Activated naive CD4-positive, alpha-beta T cell treated with anti-CD3 and anti-CD28 coated beads, Interleukin-2, amount 50 U/mL, for 24 hours (primary cell): ENCODE measurements at regions not wholly inside any gene's neighbourhood (a gene's known extent, or its start where the extent isn't known, plus 50 kb on each side); places are given as distances from the start of the nearest gene placed in this dataset.

Experiments
- H3K27ac Mint-ChIP-seq: one replicate; pipeline ENCODE4 v1.8.0; 2021; ENCODE audit warnings: mild to moderate bottlenecking, mixed read lengths
- H3K27me3 Mint-ChIP-seq: one replicate; pipeline ENCODE4 v1.8.0; 2021; ENCODE audit warnings: mixed read lengths
- H3K36me3 Mint-ChIP-seq: one replicate; pipeline ENCODE4 v1.8.0; 2021; ENCODE audit warnings: mixed read lengths
- H3K4me1 Mint-ChIP-seq: one replicate; pipeline ENCODE4 v1.8.0; 2021; ENCODE audit warnings: mixed read lengths
- H3K4me3 Mint-ChIP-seq: one replicate; pipeline ENCODE4 v1.8.0; 2021; ENCODE audit warnings: mild to moderate bottlenecking, mixed read lengths
- H3K9me3 Mint-ChIP-seq: one replicate; pipeline ENCODE4 v1.8.0; 2021; ENCODE audit warnings: mixed read lengths

- Mint-ChIP-seq H3K27me3 (no peaks in the 10 kb centered on the region), H3K4me3 (no peak overlapping the region), H3K4me1 (peaks cover 47% of the 10 kb centered on the region), H3K27ac (no peak overlapping the region), H3K9me3 (no peaks in the 10 kb centered on the region), H3K36me3 (no peaks in the 10 kb centered on the region)
These were observed 528.6 kb downstream of the PTPRC start for GRCh38 chr1:199167460-199167859.

DNA sequence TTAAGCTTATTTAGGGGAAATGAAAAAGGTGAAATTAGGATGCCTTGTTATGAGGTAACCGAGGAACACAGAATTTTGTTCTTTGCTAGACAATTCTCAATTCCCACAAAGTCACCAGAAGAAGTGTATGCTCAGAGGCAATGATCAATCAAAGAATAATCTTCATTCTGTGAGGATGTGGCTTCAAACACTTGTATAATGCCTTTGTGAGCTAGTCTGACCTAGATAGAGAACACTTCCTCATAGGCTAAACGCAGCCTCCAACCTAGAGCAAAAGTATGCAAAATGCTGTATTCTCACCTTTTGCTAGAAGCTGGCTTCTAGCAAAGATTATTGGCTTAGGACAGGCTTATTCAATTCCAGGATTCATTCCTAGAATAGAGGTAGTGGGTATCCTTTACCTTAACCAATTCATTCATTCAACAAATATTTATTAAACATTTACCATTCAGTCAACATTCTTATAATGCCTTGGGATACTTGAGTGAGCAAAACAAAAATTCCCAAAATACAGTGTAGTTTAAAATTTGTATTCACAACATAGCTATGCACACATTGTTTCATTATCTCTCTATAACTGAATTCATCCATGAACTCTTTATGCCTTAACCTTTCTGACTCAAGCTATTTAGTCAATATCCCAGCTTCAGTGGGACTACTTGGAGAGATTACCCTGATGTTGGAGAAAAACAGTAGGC lies 530.2 kb downstream of the PTPRC start:
- no peak overlapping the region for H3K4me3 Mint-ChIP-seq
- no peaks in the 10 kb centered on the region for H3K9me3 Mint-ChIP-seq
- H3K27me3 Mint-ChIP-seq: no peaks in the 10 kb centered on the region
- H3K36me3 Mint-ChIP-seq: no peaks in the 10 kb centered on the region
- no peak overlapping the region for H3K27ac Mint-ChIP-seq
- H3K4me1 Mint-ChIP-seq: peaks cover 52% of the 10 kb centered on the region

DNA sequence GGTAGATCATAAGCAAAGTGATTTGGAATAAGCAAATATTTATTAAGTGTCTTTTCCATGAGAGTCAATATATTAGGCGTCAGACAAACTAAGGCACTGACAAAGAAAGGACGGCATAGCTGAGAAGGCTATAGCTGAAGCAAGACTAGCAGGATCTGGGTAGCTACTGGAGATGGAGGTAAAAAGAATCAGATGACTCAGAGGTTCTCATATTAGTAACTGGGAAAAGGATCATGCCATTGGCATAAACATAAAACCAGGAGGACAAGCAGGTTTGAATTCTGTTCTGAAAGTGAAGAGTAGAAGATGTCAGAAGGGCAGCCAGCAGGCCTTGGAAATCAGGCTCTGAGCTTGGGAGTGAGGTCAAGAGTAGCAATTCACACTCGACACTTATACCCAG lies 531.9 kb downstream of the PTPRC start:
- no peaks in the 10 kb centered on the region for H3K36me3 Mint-ChIP-seq
- H3K9me3 Mint-ChIP-seq: no peaks in the 10 kb centered on the region
- H3K27ac Mint-ChIP-seq: no peak overlapping the region
- H3K27me3 Mint-ChIP-seq: no peaks in the 10 kb centered on the region
- no peak overlapping the region for H3K4me3 Mint-ChIP-seq
- H3K4me1 Mint-ChIP-seq: peaks cover 60% of the 10 kb centered on the region

- no peaks in the 10 kb centered on the region for H3K9me3 Mint-ChIP-seq
- H3K27me3 Mint-ChIP-seq: no peaks in the 10 kb centered on the region
- H3K36me3 Mint-ChIP-seq: no peaks in the 10 kb centered on the region
- peaks cover 60% of the 10 kb centered on the region for H3K4me1 Mint-ChIP-seq
- H3K27ac Mint-ChIP-seq: peak overlapping the region; percentile 76
- H3K4me3 Mint-ChIP-seq: no peak overlapping the region
These were observed 533.6 kb downstream of the PTPRC start for GRCh38 chr1:199172171-199173124.

GRCh38 chr1:199173356-199173755 lies 534.5 kb downstream of the PTPRC start:
- Mint-ChIP-seq H3K4me1 (peaks cover 64% of the 10 kb centered on the region), H3K4me3 (peak overlapping the region; percentile 9), H3K9me3 (no peaks in the 10 kb centered on the region), H3K27me3 (no peaks in the 10 kb centered on the region), H3K36me3 (no peaks in the 10 kb centered on the region), H3K27ac (peak overlapping the region; percentile 42)

- peaks cover 1% of the 10 kb centered on the region for H3K27me3 Mint-ChIP-seq
- H3K4me1 Mint-ChIP-seq: peaks cover 54% of the 10 kb centered on the region
- no peaks in the 10 kb centered on the region for H3K9me3 Mint-ChIP-seq
- no peak overlapping the region for H3K27ac Mint-ChIP-seq
- no peaks in the 10 kb centered on the region for H3K36me3 Mint-ChIP-seq
- no peak overlapping the region for H3K4me3 Mint-ChIP-seq
These were observed 535.5 kb downstream of the PTPRC start for GRCh38 chr1:199174336-199174735.

GRCh38 chr1:199176713-199177112 lies 537.9 kb downstream of the PTPRC start:
- Mint-ChIP-seq H3K4me1 (peaks cover 40% of the 10 kb centered on the region), H3K9me3 (no peaks in the 10 kb centered on the region), H3K27me3 (peaks cover 1% of the 10 kb centered on the region), H3K36me3 (no peaks in the 10 kb centered on the region), H3K4me3 (no peak overlapping the region), H3K27ac (no peak overlapping the region)

DNA sequence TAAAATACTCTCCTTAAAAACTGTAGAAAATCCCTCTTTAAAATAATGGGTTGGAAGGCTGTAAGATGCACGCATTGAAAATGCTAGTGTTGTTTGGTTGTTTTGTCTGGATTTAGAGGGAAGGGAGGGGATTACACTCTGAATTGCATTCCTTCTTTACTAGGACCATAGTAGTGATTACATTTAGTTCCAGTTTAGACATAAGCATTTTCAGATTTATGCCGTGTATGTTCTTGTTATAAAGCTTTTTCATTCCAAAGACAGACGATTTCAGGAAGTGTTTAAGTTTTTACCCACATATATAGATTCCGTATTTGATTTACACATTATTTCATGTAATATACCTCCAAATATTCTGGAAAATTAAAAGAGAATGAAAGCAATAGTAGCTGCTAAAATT lies 538.4 kb downstream of the PTPRC start:
- Mint-ChIP-seq H3K4me1 (peaks cover 36% of the 10 kb centered on the region), H3K4me3 (no peak overlapping the region), H3K27me3 (peaks cover 1% of the 10 kb centered on the region), H3K27ac (no peak overlapping the region), H3K9me3 (no peaks in the 10 kb centered on the region), H3K36me3 (no peaks in the 10 kb centered on the region)

DNA sequence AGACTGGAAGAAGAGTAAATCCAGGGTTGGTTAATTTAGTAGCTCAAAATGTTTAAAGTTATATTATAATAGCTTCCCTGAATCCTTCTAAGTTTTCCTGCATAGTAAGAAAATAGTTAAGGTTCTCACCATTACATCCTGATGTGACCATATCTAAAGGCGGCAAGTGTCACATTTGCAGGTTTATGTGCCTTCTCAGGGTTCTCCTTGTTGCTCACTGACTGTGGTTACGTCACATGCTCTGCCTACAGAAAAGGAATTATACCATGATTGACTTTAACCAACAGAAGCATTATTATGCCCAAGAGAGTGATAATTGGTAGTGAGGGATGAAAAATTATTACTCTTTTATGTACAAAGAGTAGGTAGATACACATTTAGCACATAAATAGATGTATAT lies 539.8 kb downstream of the PTPRC start:
- peaks cover 1% of the 10 kb centered on the region for H3K27me3 Mint-ChIP-seq
- H3K9me3 Mint-ChIP-seq: no peaks in the 10 kb centered on the region
- H3K4me3 Mint-ChIP-seq: no peak overlapping the region
- no peaks in the 10 kb centered on the region for H3K36me3 Mint-ChIP-seq
- peaks cover 24% of the 10 kb centered on the region for H3K4me1 Mint-ChIP-seq
- H3K27ac Mint-ChIP-seq: no peak overlapping the region

GRCh38 chr1:199182186-199182843 lies 543.5 kb downstream of the PTPRC start:
- Mint-ChIP-seq H3K4me1 (peaks cover 9% of the 10 kb centered on the region), H3K36me3 (no peaks in the 10 kb centered on the region), H3K9me3 (no peaks in the 10 kb centered on the region), H3K27ac (no peak overlapping the region), H3K4me3 (no peak overlapping the region), H3K27me3 (peaks cover 1% of the 10 kb centered on the region)

- Mint-ChIP-seq H3K4me1 (peaks cover 4% of the 10 kb centered on the region), H3K36me3 (no peaks in the 10 kb centered on the region), H3K9me3 (no peaks in the 10 kb centered on the region), H3K27ac (no peak overlapping the region), H3K27me3 (peaks cover under 1% of the 10 kb centered on the region), H3K4me3 (no peak overlapping the region)
These were observed 545.3 kb downstream of the PTPRC start for GRCh38 chr1:199184180-199184579.

- Mint-ChIP-seq H3K4me3 (no peak overlapping the region), H3K27ac (peak overlapping the region; percentile 11), H3K27me3 (no peaks in the 10 kb centered on the region), H3K9me3 (no peaks in the 10 kb centered on the region), H3K4me1 (no peaks in the 10 kb centered on the region), H3K36me3 (no peaks in the 10 kb centered on the region)
These were observed 556.0 kb downstream of the PTPRC start for GRCh38 chr1:199194862-199195261.

GRCh38 chr1:199197695-199198094 lies 558.9 kb downstream of the PTPRC start:
- Mint-ChIP-seq H3K4me1 (peaks cover 6% of the 10 kb centered on the region), H3K36me3 (no peaks in the 10 kb centered on the region), H3K9me3 (no peaks in the 10 kb centered on the region), H3K4me3 (no peak overlapping the region), H3K27ac (no peak overlapping the region), H3K27me3 (no peaks in the 10 kb centered on the region)

- H3K27me3 Mint-ChIP-seq: no peaks in the 10 kb centered on the region
- H3K27ac Mint-ChIP-seq: no peak overlapping the region
These were observed 563.5 kb downstream of the PTPRC start for GRCh38 chr1:199202331-199202730.

DNA sequence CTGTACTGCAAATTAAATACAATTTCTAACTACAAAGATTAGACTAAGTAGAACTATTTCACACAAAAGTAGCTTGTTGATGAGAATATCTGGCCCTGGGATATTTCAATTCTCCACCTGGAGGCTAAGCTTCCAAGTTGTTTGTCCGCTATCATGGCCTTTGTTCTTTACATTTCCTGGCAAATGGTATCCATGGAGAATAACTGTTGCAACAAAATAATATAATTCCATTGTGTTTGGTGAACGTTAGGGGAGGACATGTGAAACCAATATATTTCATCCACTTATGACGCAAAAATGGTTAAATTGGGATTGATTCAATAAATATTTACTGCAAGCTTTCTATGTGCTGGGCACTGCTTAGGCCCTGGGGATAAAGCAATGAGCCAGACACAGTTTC lies 565.4 kb downstream of the PTPRC start:
- Mint-ChIP-seq H3K36me3 (no peaks in the 10 kb centered on the region), H3K4me3 (no peak overlapping the region), H3K4me1 (peaks cover 7% of the 10 kb centered on the region)

More at GRCh38 chr1:199202331-199202730, 563.5 kb downstream of the PTPRC start:
- H3K4me1 Mint-ChIP-seq: peaks cover 7% of the 10 kb centered on the region
- H3K4me3 Mint-ChIP-seq: no peak overlapping the region
- no peaks in the 10 kb centered on the region for H3K9me3 Mint-ChIP-seq
- no peaks in the 10 kb centered on the region for H3K36me3 Mint-ChIP-seq

More for the DNA sequence above, 565.4 kb downstream of the PTPRC start:
- Mint-ChIP-seq H3K9me3 (no peaks in the 10 kb centered on the region), H3K27ac (no peak overlapping the region), H3K27me3 (no peaks in the 10 kb centered on the region)
